Endothelial cell of umbilical vein (primary cell): ENCODE measurements at regions not wholly inside any gene's neighbourhood (a gene's known extent, or its start where the extent isn't known, plus 50 kb on each side); places are given as distances from the start of the nearest gene placed in this dataset.

Experiments used
- BruUV-seq: library from RNA; stranded (reverse); fragments of 400-500 nt; replicated peaks from 2 replicates; lab custom pipeline; 2021; lab: Mats Ljungman, UMichigan
- CTCF ChIA-PET: fragments of 300-600, 350-600 bp; sonication (Branson Sonifier 250); formaldehyde crosslinking; loops from one replicate; lab custom pipeline; 2021; ENCODE audit warnings: antibody characterized with exemption, inconsistent platforms; lab: Charles Lee
- POLR2A ChIA-PET: fragments of 300-600, 350-600 bp; sonication (Branson Sonifier 250); formaldehyde crosslinking; loops from one replicate; lab custom pipeline; 2021; ENCODE audit warnings: antibody characterized with exemption, inconsistent platforms; lab: Charles Lee
- DNase-seq: peaks from one replicate; pipeline ENCODE4 v3.0.0-alpha.2; 2011; ENCODE audit warnings: low read depth, low spot score
- FAIRE-seq: peaks from 2 replicates; lab custom pipeline; 2011; peaks lifted over from hg19 to GRCh38; lab: Jason Lieb, UNC
- H2AFZ ChIP-seq: 2 replicates; pipeline ENCODE4 v1.6.0; 2012; ENCODE audit warnings: low read depth, low read length, control low read depth, inconsistent platforms
- H3K27ac ChIP-seq: 2 replicates; pipeline ENCODE4 v1.5.1; 2011; ENCODE audit warnings: low read depth, mild to moderate bottlenecking, control low read depth, low read length, moderate library complexity; ENCODE audit not compliant: insufficient read depth
- H3K27me3 ChIP-seq, 2 experiments: 2 replicates each; pipeline versions ENCODE4 v1.6.0 to v1.6.1; 2011; ENCODE audit warnings: low read length in 2 of 2, mixed read lengths in 1 of 2; ENCODE audit not compliant: control insufficient read depth in 2 of 2, insufficient read depth in 2 of 2
- H3K36me3 ChIP-seq, 2 experiments: 2 replicates in 1 of 2; 3 replicates in 1 of 2; pipeline ENCODE4 v1.5.1; 2011; ENCODE audit warnings: low read length in 2 of 2, mild to moderate bottlenecking in 1 of 2, moderate library complexity in 1 of 2; ENCODE audit not compliant: control insufficient read depth in 2 of 2, insufficient read depth in 2 of 2; ENCODE audit errors: extremely low read depth in 1 of 2
- H3K4me1 ChIP-seq: 3 replicates; pipeline ENCODE4 v1.5.1; 2011; ENCODE audit warnings: mild to moderate bottlenecking, low read length; ENCODE audit not compliant: control insufficient read depth, insufficient read depth; ENCODE audit errors: extremely low read depth
- H3K4me2 ChIP-seq: 2 replicates; pipeline ENCODE4 v1.6.1; 2011; ENCODE audit warnings: low read length, control low read depth, mixed read lengths; ENCODE audit not compliant: insufficient read depth
- H3K4me3 ChIP-seq, 3 experiments: fragments of 200-600 bp in 1 of 3; sonication (generic), shearing (Covaris generic) in 1 of 3; replicated peaks in 1 of 3; 2 replicates each; pipeline ENCODE4 v1.5.1; 2011 to 2016; ENCODE audit warnings: control low read depth in 3 of 3, low read length in 3 of 3, mild to moderate bottlenecking in 2 of 3, inconsistent platforms in 1 of 3, low read depth in 1 of 3, moderate library complexity in 1 of 3; ENCODE audit not compliant: insufficient read depth in 1 of 3
- H3K79me2 ChIP-seq: 2 replicates; pipeline ENCODE4 v1.6.0; 2012; ENCODE audit warnings: low read length, inconsistent platforms; ENCODE audit not compliant: control insufficient read depth, insufficient read depth
- H3K9ac ChIP-seq: replicated peaks from 2 replicates; pipeline ENCODE3; 2011; ENCODE audit warnings: low read length, control low read depth; ENCODE audit not compliant: insufficient read depth; ENCODE audit errors: extremely low read depth
- H3K9me1 ChIP-seq: replicated peaks from 3 replicates; pipeline ENCODE4 v1.6.0; 2011; ENCODE audit warnings: mild to moderate bottlenecking, low read length; ENCODE audit not compliant: control insufficient read depth, insufficient read depth; ENCODE audit errors: extremely low read depth
- H3K9me3 ChIP-seq: replicated peaks from 2 replicates; pipeline ENCODE4 v1.5.1; 2012; ENCODE audit warnings: low read length, inconsistent platforms; ENCODE audit not compliant: control insufficient read depth, insufficient read depth
- H4K20me1 ChIP-seq: replicated peaks from 2 replicates; pipeline ENCODE3; 2011; ENCODE audit warnings: mild to moderate bottlenecking, low read length; ENCODE audit not compliant: control insufficient read depth, insufficient read depth; ENCODE audit errors: extremely low read depth
- CTCF ChIP-seq, 2 donors: IDR thresholded peaks; 1 replicate in 1 of 2; 2 replicates in 1 of 2; pipeline ENCODE4 v1.5.1; 2011; ENCODE audit warnings: low read length in 2 of 2, mild to moderate bottlenecking in 2 of 2, moderate library complexity in 2 of 2, control low read depth in 1 of 2, inconsistent platforms in 1 of 2, low read depth in 1 of 2; ENCODE audit not compliant: insufficient read depth in 1 of 2; ENCODE audit errors: extremely low read depth in 1 of 2
- EZH2 ChIP-seq: IDR thresholded peaks from 2 replicates; pipeline ENCODE4 v1.6.1; 2012; ENCODE audit warnings: borderline replicate concordance, low read depth, mild to moderate bottlenecking, moderate library complexity, low read length, inconsistent platforms; ENCODE audit not compliant: severe bottlenecking
- FOS ChIP-seq: IDR thresholded peaks from 2 replicates; pipeline ENCODE4 v1.6.1; 2011; ENCODE audit warnings: mild to moderate bottlenecking, low read length, moderate library complexity, borderline replicate concordance; ENCODE audit not compliant: insufficient read depth
- MYC ChIP-seq: IDR thresholded peaks from one replicate; pipeline ENCODE4 v1.6.1; 2011; ENCODE audit warnings: mild to moderate bottlenecking, low read depth, low read length
- POLR2A ChIP-seq: IDR thresholded peaks from 2 replicates; pipeline ENCODE4 v1.6.1; 2012; ENCODE audit warnings: low read depth, mild to moderate bottlenecking, control low read depth, low read length
- POLR2AphosphoS5 ChIP-seq: IDR thresholded peaks from 2 replicates; pipeline ENCODE4 v1.6.1; 2012; ENCODE audit warnings: low read depth, mild to moderate bottlenecking, control low read depth, low read length, moderate library complexity; ENCODE audit not compliant: insufficient read depth
- dilution Hi-C: fragments of 300-500 bp; cut with MboI; formaldehyde crosslinking; loops from one replicate; pipeline ENCODE4 v1.15.0; 2019; ENCODE audit warnings: low sequenced_read_pairs; ENCODE audit not compliant: extremely low pct_ligation_motif_present
- intact Hi-C: fragments of 100-400 bp; cut with micrococcal nuclease; formaldehyde crosslinking; loops from one replicate; pipeline ENCODE4 v1.10.0; 2022
- TF ChIP-seq, protein P1 (sequence below): IDR thresholded peaks from 2 replicates; pipeline ENCODE4 v1.6.1; 2011; ENCODE audit not compliant: insufficient read depth, insufficient read length

DNA sequence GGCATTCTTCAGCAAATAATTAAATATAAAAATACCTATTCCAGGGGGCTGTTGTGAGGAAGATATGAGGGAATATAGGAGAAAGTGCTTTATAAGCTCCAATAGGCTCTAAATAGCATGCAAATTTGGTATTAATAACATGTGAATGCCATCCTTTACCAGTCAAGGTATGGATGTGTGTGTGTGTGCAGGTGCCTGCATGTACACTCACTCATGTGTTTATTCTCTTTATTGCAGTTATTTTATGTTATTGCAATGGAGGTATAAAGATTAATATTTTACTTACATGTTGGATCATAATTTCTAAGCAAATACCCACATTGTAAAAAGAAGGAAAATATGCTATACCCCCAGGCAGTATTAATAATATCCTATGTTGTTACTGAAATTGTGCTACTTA, 1093.0 kb upstream of the GYPC start:
- H3K27ac ChIP-seq: no peak overlapping the region
- peaks cover 6% of the 10 kb centered on the region for H3K9me3 ChIP-seq
- no TSS peak for BruUV-seq
- no peaks in the 10 kb centered on the region for H3K27me3 ChIP-seq
- H3K9ac ChIP-seq: no peak overlapping the region
- no peaks in the 10 kb centered on the region for H3K36me3 ChIP-seq
- no peak overlapping the region for H2AFZ ChIP-seq
- H3K4me2 ChIP-seq: no peak overlapping the region
- no peaks in the 10 kb centered on the region for H3K4me1 ChIP-seq
- CTCF ChIA-PET: no interaction called here
- H3K9me1 ChIP-seq: no peaks in the 10 kb centered on the region
- TF ChIP-seq POLR2A: no peak
- H3K4me3 ChIP-seq: no peak overlapping the region
- intact Hi-C loops (no loop called here), dilution Hi-C loops (no loop called here)
- no peaks in the 10 kb centered on the region for H4K20me1 ChIP-seq
- H3K79me2 ChIP-seq: no peaks in the 10 kb centered on the region
- POLR2A ChIA-PET: no interaction called here
- DNase-seq (no peak), FAIRE-seq (no peak)

DNA sequence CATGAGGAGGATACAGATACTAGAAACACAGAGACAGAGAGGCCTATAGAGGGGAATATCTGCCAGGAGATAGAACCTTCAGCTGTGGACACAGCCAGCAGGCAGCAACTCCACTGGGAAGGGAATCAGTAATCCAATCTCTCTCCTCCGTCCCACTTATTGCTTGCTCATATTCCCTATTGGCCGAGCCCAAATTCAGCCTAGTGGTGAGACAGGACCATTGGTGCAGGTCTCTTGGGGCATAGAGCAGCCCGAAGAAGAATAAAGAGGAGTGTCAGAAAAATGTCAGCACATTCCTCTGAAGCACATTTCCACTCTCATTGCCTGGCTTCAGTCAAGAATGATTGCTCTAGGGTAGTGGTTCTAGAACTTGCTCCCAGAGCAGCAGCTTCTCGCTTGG, 1091.5 kb upstream of the GYPC start:
- intact Hi-C loops (no loop called here), dilution Hi-C loops (no loop called here)
- no peak overlapping the region for H3K4me2 ChIP-seq
- H3K79me2 ChIP-seq: no peaks in the 10 kb centered on the region
- no peak overlapping the region for H3K9ac ChIP-seq
- no peaks in the 10 kb centered on the region for H3K4me1 ChIP-seq
- no peak overlapping the region for H3K27ac ChIP-seq
- TF ChIP-seq EZH2 (no peak), CTCF (IDR thresholded peaks at IDR 0.05; ENCODE audit: extremely low read depth in 1 of 2, insufficient read depth in 1 of 2, low read depth in 1 of 2, low read length in 2 of 2) (no peak), MYC (no peak), FOS (no peak), POLR2AphosphoS5 (no peak), POLR2A (no peak)
- TF ChIP-seq, protein P1, sequence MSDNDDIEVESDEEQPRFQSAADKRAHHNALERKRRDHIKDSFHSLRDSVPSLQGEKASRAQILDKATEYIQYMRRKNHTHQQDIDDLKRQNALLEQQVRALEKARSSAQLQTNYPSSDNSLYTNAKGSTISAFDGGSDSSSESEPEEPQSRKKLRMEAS: no peak
- POLR2A ChIA-PET: no interaction called here
- no peaks in the 10 kb centered on the region for H3K36me3 ChIP-seq
- CTCF ChIA-PET: no interaction called here
- no peak overlapping the region for H2AFZ ChIP-seq
- DNase-seq (no peak), FAIRE-seq (no peak)
- no peak overlapping the region for H3K4me3 ChIP-seq
- no peaks in the 10 kb centered on the region for H3K9me1 ChIP-seq
- H3K9me3 ChIP-seq: peaks cover 6% of the 10 kb centered on the region
- H4K20me1 ChIP-seq: no peaks in the 10 kb centered on the region
- H3K27me3 ChIP-seq: no peaks in the 10 kb centered on the region
- no TSS peak for BruUV-seq
